ENCODE measurements at regions not wholly inside any gene's neighbourhood (a gene's known extent, or its start where the extent isn't known, plus 50 kb on each side); places are given as distances from the start of the nearest gene placed in this dataset.

GRCh38 chr3:102682741-102683140, 247.9 kb downstream of the ZPLD1 start:
- ATAC-seq (no peak), FAIRE-seq (no peak), DNase-seq (ENCODE audit: low read depth in 1 of 2, low spot score in 1 of 2) (no peak)
- Histone ChIP-seq H3K4me1 (no peaks in the 10 kb centered on the region), H3K9me3 (no peaks in the 10 kb centered on the region), H3K4me3 (no peak overlapping the region), H3K4me2 (no peak overlapping the region), H3K27ac (no peak overlapping the region)
- POLR2A ChIA-PET: no interaction called here
- TF ChIP-seq CEBPB (IDR thresholded peaks at IDR 0.05): no peak
- TF ChIP-seq ATOH8 (CRISPR knock-in tag; IDR thresholded peaks at IDR 0.05; ENCODE audit: low read depth): no peak
- no peak for TF ChIP-seq HOXB13 (CRISPR knock-in tag; IDR thresholded peaks at IDR 0.05; ENCODE audit: low read depth)
- no peak for TF ChIP-seq KDM5A (IDR thresholded peaks at IDR 0.05)
- TF ChIP-seq ZC3H11A (IDR thresholded peaks at IDR 0.05): no peak
- no peak for TF ChIP-seq HDAC2 (IDR thresholded peaks at IDR 0.05)
- TF ChIP-seq MAX (IDR thresholded peaks at IDR 0.05): no peak
- TF ChIP-seq E2F6 (IDR thresholded peaks at IDR 0.05; ENCODE audit: borderline replicate concordance, low read depth): no peak
- no peak for TF ChIP-seq MAZ (IDR thresholded peaks at IDR 0.05; ENCODE audit: borderline replicate concordance, low read depth, low read length)
- TF ChIP-seq CHD4 (IDR thresholded peaks at IDR 0.05; ENCODE audit: borderline replicate concordance): no peak
- TF ChIP-seq HMGXB4 (CRISPR knock-in tag; IDR thresholded peaks at IDR 0.05; ENCODE audit: borderline replicate concordance): no peak
- TF ChIP-seq TFCP2L1 (CRISPR knock-in tag; IDR thresholded peaks at IDR 0.05): no peak
- CTCF ChIA-PET: no interaction called here

GRCh38 chr3:102686792-102687191, 252.0 kb downstream of the ZPLD1 start:
- 30% methylated on average over 2 of the region's 2 CpGs for WGBS (ENCODE audit: missing lambda C conversion rate)
- FAIRE-seq (no peak), ATAC-seq (no peak), DNase-seq (ENCODE audit: low read depth in 1 of 2, low spot score in 1 of 2) (no peak)
- POLR2A ChIA-PET: no interaction called here
- H3K4me2 ChIP-seq: no peak overlapping the region
- no peak for TF ChIP-seq RAD21 (conservative IDR thresholded peaks at IDR 0.05 in 1 of 2, IDR thresholded peaks at IDR 0.05 in 1 of 2)
- H3K9me3 ChIP-seq: no peaks in the 10 kb centered on the region
- CTCF ChIA-PET: interaction anchor here (3.1 kb wide), 1 partner anchor 13 kb away, joined by 18 read pairs; no protein-coding TSS in a partner anchor
- no peak overlapping the region for H3K27ac ChIP-seq
- no peak overlapping the region for H3K4me3 ChIP-seq
- no peaks in the 10 kb centered on the region for H3K4me1 ChIP-seq

- 29% methylated on average over 4 of the region's 4 CpGs for WGBS (ENCODE audit: missing lambda C conversion rate)
- H3K9me3 ChIP-seq: no peaks in the 10 kb centered on the region
- FAIRE-seq (no peak), ATAC-seq (no peak), DNase-seq (ENCODE audit: low read depth in 1 of 2, low spot score in 1 of 2) (no peak)
- TF ChIP-seq HOXB13 (CRISPR knock-in tag; IDR thresholded peaks at IDR 0.05; ENCODE audit: low read depth): no peak
- TF ChIP-seq TP53 (CRISPR knock-in tag; IDR thresholded peaks at IDR 0.05): no peak
- no peak for TF ChIP-seq HDAC2 (IDR thresholded peaks at IDR 0.05)
- TF ChIP-seq ESRRA (IDR thresholded peaks at IDR 0.05; ENCODE audit: borderline replicate concordance, low read length): no peak
- no peak for TF ChIP-seq JUNB (IDR thresholded peaks at IDR 0.05)
- TF ChIP-seq POLR2AphosphoS2 (conservative IDR thresholded peaks at IDR 0.05; ENCODE audit: low read length): no peak
- no peak for TF ChIP-seq MAFK (IDR thresholded peaks at IDR 0.05; ENCODE audit: partially characterized antibody)
- no peak for TF ChIP-seq TFCP2L1 (CRISPR knock-in tag; IDR thresholded peaks at IDR 0.05)
- no peak for TF ChIP-seq POLR2A (IDR thresholded peaks at IDR 0.05; ENCODE audit: low read length)
- TF ChIP-seq PHF8 (IDR thresholded peaks at IDR 0.05; ENCODE audit: borderline replicate concordance, low read depth): no peak
- no peak for TF ChIP-seq USF2 (IDR thresholded peaks at IDR 0.05)
- TF ChIP-seq BHLHE40 (IDR thresholded peaks at IDR 0.05; ENCODE audit: low read depth, low read length): no peak
- no peak for TF ChIP-seq RAD21 (conservative IDR thresholded peaks at IDR 0.05 in 1 of 2, IDR thresholded peaks at IDR 0.05 in 1 of 2)
- no peak for TF ChIP-seq MYC (IDR thresholded peaks at IDR 0.05; ENCODE audit: borderline replicate concordance, low read length)
- no peak for TF ChIP-seq CEBPB (IDR thresholded peaks at IDR 0.05)
- TF ChIP-seq BCL3 (IDR thresholded peaks at IDR 0.05): no peak
- H3K4me1 ChIP-seq: no peaks in the 10 kb centered on the region
- H3K4me2 ChIP-seq: no peak overlapping the region
- POLR2A ChIA-PET: no interaction called here
- CTCF ChIA-PET: no interaction called here
- no peak overlapping the region for H3K27ac ChIP-seq
- H3K4me3 ChIP-seq: no peak overlapping the region
Observed at GRCh38 chr3:102687851-102688555, 253.2 kb downstream of the ZPLD1 start.

All from A549 (cell line).